ENCODE measurements at regions not wholly inside any gene's neighbourhood (a gene's known extent, or its start where the extent isn't known, plus 50 kb on each side); places are given as distances from the start of the nearest gene placed in this dataset.

DNA sequence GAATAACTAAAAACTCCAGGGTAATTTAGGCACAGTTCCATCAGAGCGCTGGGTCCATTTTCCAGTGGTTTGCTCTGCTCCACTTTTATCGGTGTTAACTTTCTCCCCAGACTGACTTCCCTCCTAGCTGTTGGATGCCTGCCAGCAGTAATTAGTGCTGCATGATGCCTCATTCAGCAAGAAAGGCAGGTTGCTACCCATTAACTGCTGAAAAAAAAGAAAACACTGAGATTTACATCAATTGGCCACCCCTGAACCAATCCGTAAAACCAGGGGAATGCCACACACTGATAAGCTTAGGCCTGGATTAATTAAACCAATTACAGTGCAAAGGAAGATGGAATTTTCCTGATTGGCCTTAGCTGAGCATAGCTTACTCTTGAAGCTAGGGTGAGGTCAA lies 182.4 kb upstream of the CXXC4 start:
- TF ChIP-seq, protein P1, sequence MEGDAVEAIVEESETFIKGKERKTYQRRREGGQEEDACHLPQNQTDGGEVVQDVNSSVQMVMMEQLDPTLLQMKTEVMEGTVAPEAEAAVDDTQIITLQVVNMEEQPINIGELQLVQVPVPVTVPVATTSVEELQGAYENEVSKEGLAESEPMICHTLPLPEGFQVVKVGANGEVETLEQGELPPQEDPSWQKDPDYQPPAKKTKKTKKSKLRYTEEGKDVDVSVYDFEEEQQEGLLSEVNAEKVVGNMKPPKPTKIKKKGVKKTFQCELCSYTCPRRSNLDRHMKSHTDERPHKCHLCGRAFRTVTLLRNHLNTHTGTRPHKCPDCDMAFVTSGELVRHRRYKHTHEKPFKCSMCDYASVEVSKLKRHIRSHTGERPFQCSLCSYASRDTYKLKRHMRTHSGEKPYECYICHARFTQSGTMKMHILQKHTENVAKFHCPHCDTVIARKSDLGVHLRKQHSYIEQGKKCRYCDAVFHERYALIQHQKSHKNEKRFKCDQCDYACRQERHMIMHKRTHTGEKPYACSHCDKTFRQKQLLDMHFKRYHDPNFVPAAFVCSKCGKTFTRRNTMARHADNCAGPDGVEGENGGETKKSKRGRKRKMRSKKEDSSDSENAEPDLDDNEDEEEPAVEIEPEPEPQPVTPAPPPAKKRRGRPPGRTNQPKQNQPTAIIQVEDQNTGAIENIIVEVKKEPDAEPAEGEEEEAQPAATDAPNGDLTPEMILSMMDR (IDR thresholded peaks at IDR 0.05; ENCODE audit: low read length), result no peak
- TF ChIP-seq EZH2 (IDR thresholded peaks at IDR 0.05; ENCODE audit: borderline replicate concordance, low read length), result no peak
